Lung (tissue), 11 donors: ENCODE measurements at regions not wholly inside any gene's neighbourhood (a gene's known extent, or its start where the extent isn't known, plus 50 kb on each side); places are given as distances from the start of the nearest gene placed in this dataset.

Source experiments
- ATAC-seq: fragments of 200-7000 bp; cut with Tn5 transposase; one replicate; pipeline ENCODE4 v1.9.1; 2020; ENCODE audit warnings: moderate number of reproducible peaks; ENCODE audit not compliant: insufficient read depth, low FRiP score
- DNase-seq, 3 donors: peaks; one replicate each; pipeline ENCODE4 v3.0.0-alpha.2; 2013 to 2017
- H3K27ac ChIP-seq, 2 donors: one replicate each; pipeline ENCODE4 v1.5.1; 2013; ENCODE audit warnings: mild to moderate bottlenecking in 2 of 2, moderate library complexity in 2 of 2, control low read depth in 1 of 2, inconsistent platforms in 1 of 2, low read depth in 1 of 2, low read length in 1 of 2
- H3K27me3 ChIP-seq, 3 donors: one replicate each; pipeline ENCODE4 v1.5.1; 2013; ENCODE audit warnings: low read length in 2 of 3; ENCODE audit not compliant: control insufficient read depth in 3 of 3, insufficient read depth in 3 of 3
- H3K36me3 ChIP-seq, 4 donors: one replicate each; pipeline ENCODE4 v1.5.1; 2013; ENCODE audit warnings: low read length in 4 of 4, mild to moderate bottlenecking in 1 of 4, moderate library complexity in 1 of 4; ENCODE audit not compliant: control insufficient read depth in 4 of 4, insufficient read depth in 4 of 4
- H3K4me1 ChIP-seq, 5 donors: one replicate each; pipeline ENCODE4 v1.5.1; 2013; ENCODE audit warnings: low read length in 5 of 5, mild to moderate bottlenecking in 2 of 5, moderate library complexity in 1 of 5; ENCODE audit not compliant: control insufficient read depth in 5 of 5, insufficient read depth in 5 of 5
- H3K4me3 ChIP-seq: one replicate; pipeline ENCODE4 v1.5.1; 2013; ENCODE audit warnings: mild to moderate bottlenecking, control low read depth, moderate library complexity
- H3K9ac ChIP-seq, 2 donors: one replicate each; pipeline ENCODE4 v1.5.1; 2013; ENCODE audit warnings: low read length in 2 of 2, control low read depth in 1 of 2; ENCODE audit not compliant: insufficient read depth in 1 of 2
- H3K9me3 ChIP-seq, 4 donors: one replicate each; pipeline ENCODE4 v1.5.1; 2013; ENCODE audit warnings: low read length in 3 of 4, mild to moderate bottlenecking in 1 of 4, moderate library complexity in 1 of 4; ENCODE audit not compliant: control insufficient read depth in 4 of 4, insufficient read depth in 3 of 4
- WGBS, 2 donors: extraction: QIAGEN DNeasy Blood & Tissue Kit; methylation state at CpG; one replicate each; pipeline ENCODE4 v1.1.7; 2013; 5-methylcytosine and 5-hydroxymethylcytosine counted together
- TF ChIP-seq, protein P1 (sequence below): IDR thresholded peaks from 2 replicates; pipeline ENCODE4 v1.5.1; 2012; ENCODE audit warnings: mild to moderate bottlenecking; ENCODE audit errors: control extremely low read depth, extremely low read depth
- donor health status: control.
- donor health status: control.
- donor health status: Bipolar disorder and iron deficiency.
- donor health status: healthy.
- donor health status: DM: yes; HTN: yes; CAD: no.

DNA sequence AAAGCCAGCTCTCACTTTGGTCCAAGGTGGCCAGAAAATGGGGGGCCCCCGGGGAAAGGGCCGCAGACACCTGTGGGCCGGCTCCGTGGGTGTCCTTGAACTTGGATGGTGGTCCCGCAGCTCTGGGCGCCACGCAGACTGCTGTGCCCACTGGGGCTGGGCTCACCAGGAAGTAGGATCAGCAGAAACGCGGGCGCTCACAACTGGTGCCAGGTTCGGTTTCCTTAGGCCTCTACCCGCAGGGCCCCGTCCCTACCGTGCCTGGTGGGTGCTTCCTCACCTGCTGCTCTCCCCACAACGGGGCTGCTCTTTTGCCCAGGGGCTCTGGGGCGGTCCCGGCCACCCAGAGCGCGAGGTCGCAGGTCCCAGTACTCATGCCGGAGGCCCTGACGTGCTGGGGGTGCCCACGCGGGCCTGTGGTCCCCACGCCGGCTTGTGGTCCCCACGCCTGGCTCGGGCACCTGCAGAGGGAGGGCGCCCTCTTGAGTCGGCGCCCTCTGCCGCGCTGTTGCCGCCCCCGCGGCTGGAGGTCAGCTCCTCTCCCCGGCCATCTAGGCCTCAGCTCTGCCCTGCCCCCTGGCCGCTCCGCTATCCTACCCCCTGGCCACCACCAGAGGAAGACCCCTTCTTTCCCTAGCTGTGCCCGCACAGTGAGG, 1303.6 kb downstream of the UQCRFS1 start:
- Histone ChIP-seq H3K36me3 (no peaks in the 10 kb centered on the region), H3K4me3 (no peak overlapping the region), H3K4me1 (no peaks in the 10 kb centered on the region), H3K9ac (no peak overlapping the region), H3K9me3 (peaks cover 0 to 3% (median 0%) of the 10 kb centered on the region in 4 donors), H3K27ac (no peak overlapping the region), H3K27me3 (no peaks in the 10 kb centered on the region)
- WGBS, 2 donors: 85 to 86% methylated on average over 29 to 40 of the region's 40 CpGs
- ATAC-seq: no peak
- no peak for DNase-seq
- TF ChIP-seq, protein P1, sequence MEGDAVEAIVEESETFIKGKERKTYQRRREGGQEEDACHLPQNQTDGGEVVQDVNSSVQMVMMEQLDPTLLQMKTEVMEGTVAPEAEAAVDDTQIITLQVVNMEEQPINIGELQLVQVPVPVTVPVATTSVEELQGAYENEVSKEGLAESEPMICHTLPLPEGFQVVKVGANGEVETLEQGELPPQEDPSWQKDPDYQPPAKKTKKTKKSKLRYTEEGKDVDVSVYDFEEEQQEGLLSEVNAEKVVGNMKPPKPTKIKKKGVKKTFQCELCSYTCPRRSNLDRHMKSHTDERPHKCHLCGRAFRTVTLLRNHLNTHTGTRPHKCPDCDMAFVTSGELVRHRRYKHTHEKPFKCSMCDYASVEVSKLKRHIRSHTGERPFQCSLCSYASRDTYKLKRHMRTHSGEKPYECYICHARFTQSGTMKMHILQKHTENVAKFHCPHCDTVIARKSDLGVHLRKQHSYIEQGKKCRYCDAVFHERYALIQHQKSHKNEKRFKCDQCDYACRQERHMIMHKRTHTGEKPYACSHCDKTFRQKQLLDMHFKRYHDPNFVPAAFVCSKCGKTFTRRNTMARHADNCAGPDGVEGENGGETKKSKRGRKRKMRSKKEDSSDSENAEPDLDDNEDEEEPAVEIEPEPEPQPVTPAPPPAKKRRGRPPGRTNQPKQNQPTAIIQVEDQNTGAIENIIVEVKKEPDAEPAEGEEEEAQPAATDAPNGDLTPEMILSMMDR: no peak

DNA sequence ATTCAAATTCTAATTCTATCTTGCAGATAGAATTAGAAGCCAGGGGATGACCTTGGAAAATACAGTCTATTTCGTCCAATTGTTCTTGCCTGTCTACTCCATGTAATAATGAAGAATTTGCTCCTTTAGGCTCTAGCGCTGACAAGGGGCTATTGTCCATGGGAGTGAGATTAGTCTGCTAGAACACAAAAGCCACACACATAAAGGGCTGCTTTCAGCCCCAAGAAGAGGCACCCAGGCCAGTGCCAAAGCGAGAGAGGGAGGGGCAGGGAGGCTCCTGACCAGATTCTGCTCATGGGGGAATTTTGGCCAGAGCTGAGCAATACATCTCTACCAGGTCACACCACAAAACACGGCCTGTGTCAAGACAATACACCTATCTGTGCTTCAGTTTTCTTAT, 1306.9 kb downstream of the UQCRFS1 start:
- H3K9me3 ChIP-seq: peaks cover 0 to 4% (median 1%) of the 10 kb centered on the region in 4 donors
- TF ChIP-seq, protein P1: no peak
- no peak overlapping the region for H3K9ac ChIP-seq
- no peaks in the 10 kb centered on the region for H3K27me3 ChIP-seq
- no peak overlapping the region for H3K4me3 ChIP-seq
- H3K27ac ChIP-seq: no peak overlapping the region
- DNase-seq: no peak
- H3K36me3 ChIP-seq: no peaks in the 10 kb centered on the region
- no peaks in the 10 kb centered on the region for H3K4me1 ChIP-seq
- 78 to 81% methylated on average over 4 of the region's 4 CpGs for WGBS, 2 donors
- no peak for ATAC-seq

DNA sequence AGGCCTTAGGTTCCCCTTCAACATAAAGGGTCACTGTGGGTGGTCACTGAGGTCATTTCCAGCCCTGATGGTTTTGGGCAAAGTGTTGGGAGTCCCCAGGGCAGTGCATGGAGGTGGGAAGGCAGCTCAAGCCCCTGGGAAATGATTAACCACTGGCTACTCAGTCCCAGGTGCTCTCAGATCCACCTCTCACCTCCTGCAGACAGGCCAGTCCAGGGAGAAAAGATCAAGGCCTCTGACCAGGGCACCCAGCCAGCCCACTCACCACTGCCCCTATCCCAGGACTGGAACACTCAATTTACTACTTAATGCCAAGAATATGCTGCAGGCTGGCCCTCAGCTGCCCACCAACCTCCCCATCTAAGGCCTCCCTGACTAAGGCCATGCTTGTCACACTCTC, 1307.9 kb downstream of the UQCRFS1 start:
- TF ChIP-seq, protein P1: no peak
- no peak overlapping the region for H3K27ac ChIP-seq
- H3K36me3 ChIP-seq: no peaks in the 10 kb centered on the region
- no peaks in the 10 kb centered on the region for H3K27me3 ChIP-seq
- ATAC-seq (no peak), DNase-seq (no peak)
- no peak overlapping the region for H3K9ac ChIP-seq
- H3K9me3 ChIP-seq: peaks cover 0 to 10% (median 1%) of the 10 kb centered on the region in 4 donors
- H3K4me1 ChIP-seq: no peaks in the 10 kb centered on the region
- no peak overlapping the region for H3K4me3 ChIP-seq

DNA sequence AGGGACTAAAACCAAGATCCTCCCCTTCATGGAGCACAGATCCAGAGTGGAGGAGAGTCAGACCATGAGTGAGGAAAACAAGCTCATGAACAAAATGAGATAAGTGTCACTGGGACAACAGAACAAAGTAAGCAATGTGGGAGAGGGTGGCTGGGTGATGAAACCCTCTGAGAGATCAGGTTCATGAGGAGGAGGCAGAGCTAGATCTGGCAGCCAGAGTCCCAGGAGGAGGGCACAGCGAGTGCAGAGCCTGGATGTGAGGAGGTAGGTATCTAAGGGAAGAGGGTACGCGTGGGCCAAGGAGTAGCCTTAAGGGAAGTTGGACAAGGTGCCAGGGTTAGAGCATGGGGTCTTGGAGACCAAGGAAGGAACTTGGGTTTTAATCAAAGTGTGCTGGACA, 1311.9 kb downstream of the UQCRFS1 start:
- ATAC-seq (no peak), DNase-seq (no peak)
- Histone ChIP-seq H3K36me3 (no peaks in the 10 kb centered on the region), H3K27me3 (no peaks in the 10 kb centered on the region), H3K4me3 (no peak overlapping the region), H3K9ac (no peak overlapping the region), H3K27ac (no peak overlapping the region), H3K9me3 (peaks cover 0 to 11% (median 3%) of the 10 kb centered on the region in 4 donors), H3K4me1 (no peaks in the 10 kb centered on the region)
- TF ChIP-seq, protein P1: no peak
- 92% methylated on average over 3 of the region's 3 CpGs for WGBS, 2 donors
